H9 (cell line): ENCODE measurements at regions not wholly inside any gene's neighbourhood (a gene's known extent, or its start where the extent isn't known, plus 50 kb on each side); places are given as distances from the start of the nearest gene placed in this dataset.

Experiments used
- DNase-seq: peaks from one replicate; pipeline ENCODE4 v3.0.0-alpha.2; 2017
- H2AFZ ChIP-seq: one replicate; pipeline ENCODE4 v1.6.1; 2013; ENCODE audit warnings: mild to moderate bottlenecking, low read length, control low read depth, moderate library complexity
- H2AK5ac ChIP-seq: 2 replicates; pipeline ENCODE4 v1.6.1; 2013; ENCODE audit warnings: low read length, control low read depth, mixed read lengths; ENCODE audit not compliant: insufficient read length
- H2BK120ac ChIP-seq: one replicate; pipeline ENCODE4 v1.6.1; 2013; ENCODE audit warnings: low read depth, mild to moderate bottlenecking, low read length, control low read depth, inconsistent platforms; ENCODE audit not compliant: poor library complexity, severe bottlenecking
- H2BK12ac ChIP-seq: 2 replicates; pipeline ENCODE4 v1.6.1; 2013; ENCODE audit warnings: low read length, control low read depth, mixed read lengths, low read depth; ENCODE audit not compliant: insufficient read length
- H2BK15ac ChIP-seq: 2 replicates; pipeline ENCODE4 v1.6.1; 2013; ENCODE audit warnings: low read depth, low read length, control low read depth
- H2BK20ac ChIP-seq: one replicate; pipeline ENCODE4 v1.6.1; 2013; ENCODE audit warnings: low read depth, mild to moderate bottlenecking, low read length, control low read depth, inconsistent platforms; ENCODE audit not compliant: poor library complexity, severe bottlenecking
- H2BK5ac ChIP-seq: 2 replicates; pipeline ENCODE4 v1.6.1; 2013; ENCODE audit warnings: low read length, control low read depth, mixed read lengths; ENCODE audit not compliant: insufficient read length
- H3K14ac ChIP-seq: 2 replicates; pipeline ENCODE4 v1.6.1; 2013; ENCODE audit warnings: low read length, control low read depth; ENCODE audit not compliant: insufficient read depth
- H3K18ac ChIP-seq: 2 replicates; pipeline ENCODE4 v1.6.1; 2013; ENCODE audit warnings: low read depth, mild to moderate bottlenecking, mixed read lengths, low read length, control low read depth; ENCODE audit not compliant: insufficient read length
- H3K23ac ChIP-seq: 2 replicates; pipeline ENCODE4 v1.6.1; 2013; ENCODE audit warnings: low read length, control low read depth, mixed read lengths, low read depth; ENCODE audit not compliant: insufficient read length
- H3K23me2 ChIP-seq: 2 replicates; pipeline ENCODE4 v1.6.1; 2013; ENCODE audit warnings: low read depth, mild to moderate bottlenecking, mixed read lengths, low read length, control low read depth; ENCODE audit not compliant: insufficient read length, poor library complexity, severe bottlenecking
- H3K27ac ChIP-seq: 2 replicates; pipeline ENCODE4 v1.5.1; 2013; ENCODE audit warnings: low read length, control low read depth, mixed read lengths, low read depth; ENCODE audit not compliant: insufficient read length
- H3K27me3 ChIP-seq: 2 replicates; pipeline ENCODE4 v1.6.1; 2013; ENCODE audit warnings: low read length, control low read depth, inconsistent platforms; ENCODE audit not compliant: insufficient read depth
- H3K4ac ChIP-seq: 2 replicates; pipeline ENCODE4 v1.6.1; 2013; ENCODE audit warnings: low read depth, mild to moderate bottlenecking, control low read depth, inconsistent platforms, low read length, moderate library complexity
- H3K4me1 ChIP-seq: 2 replicates; pipeline ENCODE4 v1.6.1; 2013; ENCODE audit warnings: low read length, control low read depth, inconsistent platforms; ENCODE audit not compliant: insufficient read depth
- H3K4me2 ChIP-seq: 2 replicates; pipeline ENCODE4 v1.6.1; 2013; ENCODE audit warnings: low read length, control low read depth, mixed read lengths; ENCODE audit not compliant: insufficient read length, insufficient read depth
- H3K56ac ChIP-seq: 2 replicates; pipeline ENCODE4 v1.6.1; 2013; ENCODE audit warnings: low read depth, mild to moderate bottlenecking, mixed read lengths, low read length, control low read depth; ENCODE audit not compliant: insufficient read length
- H3K79me1 ChIP-seq: 2 replicates; pipeline ENCODE4 v1.6.1; 2013; ENCODE audit warnings: low read depth, mild to moderate bottlenecking, moderate library complexity, low read length, control low read depth, inconsistent platforms; ENCODE audit not compliant: insufficient read depth, poor library complexity, severe bottlenecking
- H3K79me2 ChIP-seq: 2 replicates; pipeline ENCODE4 v1.6.1; 2013; ENCODE audit warnings: low read length, control low read depth, inconsistent platforms; ENCODE audit not compliant: insufficient read depth
- H3K9ac ChIP-seq: 2 replicates; pipeline ENCODE4 v1.6.1; 2013; ENCODE audit warnings: low read length, control low read depth, mixed read lengths; ENCODE audit not compliant: insufficient read length; ENCODE audit errors: extremely low read depth
- H3K9me3 ChIP-seq: one replicate; pipeline ENCODE4 v1.6.1; 2013; ENCODE audit warnings: low read depth, low read length, inconsistent platforms; ENCODE audit not compliant: control insufficient read depth
- H3T11ph ChIP-seq: one replicate; pipeline ENCODE4 v1.6.1; 2013; ENCODE audit warnings: mild to moderate bottlenecking, low read length, control low read depth, inconsistent platforms
- H4K20me1 ChIP-seq: one replicate; pipeline ENCODE4 v1.6.1; 2013; ENCODE audit not compliant: control insufficient read depth, insufficient read length, insufficient read depth
- H4K5ac ChIP-seq: 2 replicates; pipeline ENCODE4 v1.6.1; 2013; ENCODE audit warnings: low read depth, mild to moderate bottlenecking, mixed read lengths, low read length, control low read depth; ENCODE audit not compliant: insufficient read length
- H4K8ac ChIP-seq: replicated peaks from 2 replicates; pipeline ENCODE4 v1.6.1; 2013; ENCODE audit warnings: low read length, control low read depth, mixed read lengths, low read depth; ENCODE audit not compliant: insufficient read length
- H4K91ac ChIP-seq: 2 replicates; pipeline ENCODE4 v1.6.1; 2013; ENCODE audit warnings: low read depth, mild to moderate bottlenecking, moderate library complexity, mixed read lengths, low read length, control low read depth; ENCODE audit not compliant: insufficient read length
- H3K27ac Mint-ChIP-seq, 3 experiments: 2 replicates in 2 of 3; 3 replicates in 1 of 3; pipeline ENCODE4 v1.8.0; 2020 to 2021; ENCODE audit warnings: mixed read lengths in 3 of 3, mild to moderate bottlenecking in 1 of 3, moderate library complexity in 1 of 3
- H3K27me3 Mint-ChIP-seq: 2 replicates; pipeline ENCODE4 v1.8.0; 2021; ENCODE audit warnings: low read depth, mild to moderate bottlenecking, moderate library complexity, mixed read lengths
- H3K36me3 Mint-ChIP-seq, 3 experiments: 2 replicates in 2 of 3; 3 replicates in 1 of 3; pipeline ENCODE4 v1.8.0; 2020 to 2021; ENCODE audit warnings: low read depth in 3 of 3, mixed read lengths in 3 of 3; ENCODE audit not compliant: insufficient read depth in 1 of 3
- H3K4me1 Mint-ChIP-seq, 2 experiments: 2 replicates each; pipeline ENCODE4 v1.8.0; 2020; ENCODE audit warnings: mixed read lengths in 2 of 2
- H3K4me3 Mint-ChIP-seq, 2 experiments: 2 replicates in 1 of 2; 3 replicates in 1 of 2; pipeline ENCODE4 v1.8.0; 2020 to 2021; ENCODE audit warnings: mild to moderate bottlenecking in 2 of 2, mixed read lengths in 2 of 2, moderate library complexity in 1 of 2
- H3K9me3 Mint-ChIP-seq, 2 experiments: 2 replicates in 1 of 2; 3 replicates in 1 of 2; pipeline ENCODE4 v1.8.0; 2020; ENCODE audit warnings: mild to moderate bottlenecking in 2 of 2, mixed read lengths in 2 of 2, moderate library complexity in 1 of 2
- CTCF ChIP-seq: fragments of 200-600 bp; sonication (generic); conservative IDR thresholded peaks from 3 replicates; pipeline ENCODE4 v1.8.0; 2021; ENCODE audit warnings: antibody characterized with exemption, mild to moderate bottlenecking
- WGBS: extraction: QIAGEN DNeasy Blood & Tissue Kit; methylation state at CpG from one replicate; pipeline ENCODE4 v1.1.7; 2013; ENCODE audit warnings: missing lambda C conversion rate, low lambda C conversion rate, mixed read lengths; ENCODE audit not compliant: insufficient read length; ENCODE audit errors: extremely low coverage; 5-methylcytosine and 5-hydroxymethylcytosine counted together

DNA sequence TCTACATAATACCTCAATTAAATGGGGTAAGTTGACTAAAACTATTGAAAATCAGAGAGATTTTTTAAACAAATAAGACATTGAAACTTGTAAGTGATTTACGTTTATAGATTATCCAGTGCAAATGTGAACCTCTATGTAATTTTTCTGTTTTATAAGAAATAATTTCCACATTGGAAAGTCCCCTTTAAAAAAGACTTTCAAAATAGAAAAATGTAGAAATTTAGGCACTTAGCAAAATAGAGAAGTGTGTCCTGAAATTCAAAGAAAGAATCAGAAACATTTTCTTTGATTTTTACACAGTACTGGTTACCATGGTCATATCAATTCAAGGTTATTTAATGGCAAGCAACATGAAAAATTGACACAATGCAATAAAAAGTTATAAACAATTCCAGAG lies 290.9 kb upstream of the GPR149 start:
- no peak overlapping the region for H4K8ac ChIP-seq
- H3K79me2 ChIP-seq = no peaks in the 10 kb centered on the region
- H3K4me2 ChIP-seq = no peak overlapping the region
- H3K27me3 ChIP-seq = no peaks in the 10 kb centered on the region
- no peak overlapping the region for H3K9ac ChIP-seq
- no peaks in the 10 kb centered on the region for H3K23me2 ChIP-seq
- H3K9me3 ChIP-seq = no peaks in the 10 kb centered on the region
- no peaks in the 10 kb centered on the region for H4K20me1 ChIP-seq
- H4K91ac ChIP-seq = no peak overlapping the region
- H2BK15ac ChIP-seq = no peak overlapping the region
- TF ChIP-seq CTCF = no peak
- no peak overlapping the region for H3T11ph ChIP-seq
- no peaks in the 10 kb centered on the region for H3K4me1 Mint-ChIP-seq
- no peak overlapping the region for H3K4ac ChIP-seq
- no peak overlapping the region for H3K4me3 Mint-ChIP-seq
- H3K27ac ChIP-seq = no peak overlapping the region
- H4K5ac ChIP-seq = no peak overlapping the region
- H2AFZ ChIP-seq = no peak overlapping the region
- no peak overlapping the region for H3K14ac ChIP-seq
- H3K79me1 ChIP-seq = no peaks in the 10 kb centered on the region
- no peak overlapping the region for H2BK20ac ChIP-seq
- no peak overlapping the region for H3K18ac ChIP-seq
- H2BK5ac ChIP-seq = no peak overlapping the region
- H3K56ac ChIP-seq = no peak overlapping the region
- H3K9me3 Mint-ChIP-seq = no peaks in the 10 kb centered on the region
- no peak overlapping the region for H2BK120ac ChIP-seq
- H3K23ac ChIP-seq = no peak overlapping the region
- no peaks in the 10 kb centered on the region for H3K4me1 ChIP-seq
- H3K27me3 Mint-ChIP-seq = no peaks in the 10 kb centered on the region
- DNase-seq = no peak
- no peak overlapping the region for H2BK12ac ChIP-seq
- no peaks in the 10 kb centered on the region for H3K36me3 Mint-ChIP-seq
- H2AK5ac ChIP-seq = no peak overlapping the region
- H3K27ac Mint-ChIP-seq = no peak overlapping the region
- no CpG with 5 or more reads among the region's 1 CpG for WGBS
